Psoas muscle (tissue), 7 donors: ENCODE measurements at regions not wholly inside any gene's neighbourhood (a gene's known extent, or its start where the extent isn't known, plus 50 kb on each side); places are given as distances from the start of the nearest gene placed in this dataset.
A peak's percentile ranks its signal among the peaks of the same experiment; 100 is the strongest.

Experiments used
- ATAC-seq, 4 donors: fragments of 200-7000 bp; cut with Tn5 transposase; one replicate each; pipeline ENCODE4 v1.9.1; 2020; ENCODE audit warnings: moderate library complexity in 3 of 4, mild to moderate bottlenecking in 2 of 4
- DNase-seq, 2 donors: peaks; one replicate each; pipeline ENCODE4 v3.0.0-alpha.2; 2020
- H3K27ac ChIP-seq: fragments of 200-600 bp; one replicate; pipeline ENCODE4 v1.8.0; 2022
- H3K27me3 ChIP-seq, 3 donors: fragments of 200-600 bp in 1 of 3; one replicate each; pipeline versions ENCODE4 v1.6.1 to v1.8.0; 2013 to 2022; ENCODE audit warnings: low read length in 2 of 3, mild to moderate bottlenecking in 2 of 3, moderate library complexity in 1 of 3; ENCODE audit not compliant: insufficient read depth in 3 of 3
- H3K36me3 ChIP-seq, 2 donors: fragments of 200-600 bp in 1 of 2; one replicate each; pipeline versions ENCODE4 v1.6.1 to v1.8.0; 2013 to 2022; ENCODE audit warnings: low read depth in 1 of 2, mild to moderate bottlenecking in 1 of 2, moderate library complexity in 1 of 2; ENCODE audit not compliant: insufficient read depth in 1 of 2
- H3K4me1 ChIP-seq: fragments of 200-600 bp; one replicate; pipeline ENCODE4 v1.8.0; 2022
- H3K4me3 ChIP-seq: fragments of 200-600 bp; one replicate; pipeline ENCODE4 v1.8.0; 2022; ENCODE audit warnings: mild to moderate bottlenecking
- H3K9me3 ChIP-seq: fragments of 200-600 bp; one replicate; pipeline ENCODE4 v1.8.0; 2022
- CTCF ChIP-seq: fragments of 200-600 bp; IDR thresholded peaks from one replicate; pipeline ENCODE4 v1.8.0; 2022; ENCODE audit warnings: antibody characterized with exemption
- WGBS, 3 donors: extraction: QIAGEN DNeasy Blood & Tissue Kit; methylation state at CpG; one replicate each; pipeline versions ENCODE4 v1.1.6 to v1.1.7; 2013; 5-methylcytosine and 5-hydroxymethylcytosine counted together
- intact Hi-C, 2 donors: fragments of 100-400 bp; cut with DNase I; formaldehyde crosslinking; loops; one replicate each; pipeline versions ENCODE4 v1.11.0 to v1.14.2; 2022
- donor health status: healthy with polysubstance abuse.
- donor health status: DM: no; HTN: no; CAD: no; lungs with moderate emphysema.
- donor health status: Bipolar disorder and iron deficiency.
- donor health status: healthy.
- donor health status: DM: yes; HTN: yes; CAD: no.
- donor health status: DM: no; HTN: no; CAD: no.
- donor health status: DM: yes; HTN: yes; CAD: no.

GRCh38 chr6:139824864-139825263 lies 450.4 kb upstream of the CITED2 start:
- intact Hi-C loops = no loop called here
- no peak for TF ChIP-seq CTCF
- 91 to 95% (median 93%) methylated on average over 2 of the region's 2 CpGs for WGBS, 3 donors
- no peaks in the 10 kb centered on the region for H3K9me3 ChIP-seq
- H3K27ac ChIP-seq = no peak overlapping the region
- no peak overlapping the region for H3K4me3 ChIP-seq
- peak in 2 of 4 donors; percentile 61 to 75 for ATAC-seq
- no peak for DNase-seq
- H3K36me3 ChIP-seq = no peaks in the 10 kb centered on the region
- peaks cover 5% of the 10 kb centered on the region for H3K4me1 ChIP-seq
- H3K27me3 ChIP-seq = no peaks in the 10 kb centered on the region

- TF ChIP-seq CTCF = no peak
- intact Hi-C loops = no loop called here
- no peak overlapping the region for H3K27ac ChIP-seq
These were observed 449.3 kb upstream of the CITED2 start for GRCh38 chr6:139823808-139824126.

GRCh38 chr6:139823099-139823807 lies 448.8 kb upstream of the CITED2 start:
- H3K27ac ChIP-seq = no peak overlapping the region
- no peak for TF ChIP-seq CTCF
- no peak overlapping the region for H3K4me3 ChIP-seq
- H3K9me3 ChIP-seq = no peaks in the 10 kb centered on the region
- 68 to 91% (median 78%) methylated on average over 5 of the region's 5 CpGs for WGBS, 3 donors
- H3K36me3 ChIP-seq = no peaks in the 10 kb centered on the region
- ATAC-seq = no peak
- DNase-seq = no peak
- no peaks in the 10 kb centered on the region for H3K4me1 ChIP-seq
- H3K27me3 ChIP-seq = no peaks in the 10 kb centered on the region
- intact Hi-C loops = no loop called here

More at GRCh38 chr6:139823808-139824126, 449.3 kb upstream of the CITED2 start:
- Histone ChIP-seq H3K4me3 (no peak overlapping the region), H3K27me3 (no peaks in the 10 kb centered on the region), H3K9me3 (no peaks in the 10 kb centered on the region), H3K36me3 (no peaks in the 10 kb centered on the region), H3K4me1 (no peaks in the 10 kb centered on the region)
- no peak for DNase-seq
- peak in 1 of 4 donors; percentile 62 for ATAC-seq
- 25 to 52% (median 34%) methylated on average over 1 of the region's 1 CpG for WGBS, 3 donors

GRCh38 chr6:139821676-139822223 lies 447.3 kb upstream of the CITED2 start:
- no peak overlapping the region for H3K27ac ChIP-seq
- WGBS, 3 donors = 33 to 55% (median 48%) methylated on average over 2 of the region's 2 CpGs
- no peak for ATAC-seq
- intact Hi-C loops = no loop called here
- no peaks in the 10 kb centered on the region for H3K27me3 ChIP-seq
- H3K9me3 ChIP-seq = no peaks in the 10 kb centered on the region
- no peak for DNase-seq
- no peaks in the 10 kb centered on the region for H3K4me1 ChIP-seq
- no peak overlapping the region for H3K4me3 ChIP-seq
- no peak for TF ChIP-seq CTCF
- H3K36me3 ChIP-seq = no peaks in the 10 kb centered on the region

- 76 to 80% (median 78%) methylated on average over 1 of the region's 1 CpG for WGBS, 3 donors
- Histone ChIP-seq H3K4me1 (no peaks in the 10 kb centered on the region), H3K4me3 (no peak overlapping the region), H3K36me3 (no peaks in the 10 kb centered on the region), H3K9me3 (no peaks in the 10 kb centered on the region), H3K27me3 (no peaks in the 10 kb centered on the region), H3K27ac (no peak overlapping the region)
- intact Hi-C loops = no loop called here
- TF ChIP-seq CTCF = no peak
- no peak for DNase-seq
- ATAC-seq = no peak
These were observed 445.8 kb upstream of the CITED2 start for GRCh38 chr6:139820210-139820609.
